ENCODE measurements at regions not wholly inside any gene's neighbourhood (a gene's known extent, or its start where the extent isn't known, plus 50 kb on each side); places are given as distances from the start of the nearest gene placed in this dataset.

GRCh38 chr1:14494911-14495310 lies 103.6 kb upstream of the KAZN start:
- intact Hi-C loops (cut with micrococcal nuclease), result no loop called here
- no peak for DNase-seq
- H3K4me3 ChIP-seq, result no peak overlapping the region
- no peaks in the 10 kb centered on the region for H3K4me1 ChIP-seq
- TF ChIP-seq CTCF (IDR thresholded peaks at IDR 0.05; ENCODE audit: borderline replicate concordance), result no peak
- H3K27ac ChIP-seq (replicated peaks), result no peak overlapping the region
- H3K36me3 ChIP-seq, result no peaks in the 10 kb centered on the region
- peaks cover 69% of the 10 kb centered on the region for H3K27me3 ChIP-seq (ENCODE audit: low read depth)
- no peaks in the 10 kb centered on the region for H3K9me3 ChIP-seq (replicated peaks)

GRCh38 chr1:14495381-14495780 lies 103.1 kb upstream of the KAZN start:
- Histone ChIP-seq H3K27me3 (ENCODE audit: low read depth) (peaks cover 70% of the 10 kb centered on the region), H3K4me3 (no peak overlapping the region), H3K36me3 (no peaks in the 10 kb centered on the region), H3K27ac (replicated peaks) (no peak overlapping the region), H3K4me1 (no peaks in the 10 kb centered on the region), H3K9me3 (replicated peaks) (no peaks in the 10 kb centered on the region)
- intact Hi-C loops (cut with micrococcal nuclease), result no loop called here
- DNase-seq, result no peak
- no peak for TF ChIP-seq CTCF (IDR thresholded peaks at IDR 0.05; ENCODE audit: borderline replicate concordance)

- intact Hi-C loops (cut with micrococcal nuclease), result no loop called here
- H3K9me3 ChIP-seq (replicated peaks), result no peaks in the 10 kb centered on the region
- no peak overlapping the region for H3K4me3 ChIP-seq
- H3K27me3 ChIP-seq (ENCODE audit: low read depth), result peaks cover 71% of the 10 kb centered on the region
- TF ChIP-seq CTCF (IDR thresholded peaks at IDR 0.05; ENCODE audit: borderline replicate concordance), result no peak
- H3K27ac ChIP-seq (replicated peaks), result no peak overlapping the region
- DNase-seq, result no peak
- H3K4me1 ChIP-seq, result no peaks in the 10 kb centered on the region
- no peaks in the 10 kb centered on the region for H3K36me3 ChIP-seq
These were observed 102.5 kb upstream of the KAZN start for GRCh38 chr1:14495996-14496395.

GRCh38 chr1:14498839-14499238 lies 99.6 kb upstream of the KAZN start:
- no peaks in the 10 kb centered on the region for H3K36me3 ChIP-seq
- H3K27ac ChIP-seq (replicated peaks), result no peak overlapping the region
- no peak for DNase-seq
- no peak overlapping the region for H3K4me3 ChIP-seq
- H3K4me1 ChIP-seq, result no peaks in the 10 kb centered on the region
- H3K27me3 ChIP-seq (ENCODE audit: low read depth), result peaks cover 72% of the 10 kb centered on the region
- intact Hi-C loops (cut with micrococcal nuclease), result no loop called here
- no peaks in the 10 kb centered on the region for H3K9me3 ChIP-seq (replicated peaks)
- TF ChIP-seq CTCF (IDR thresholded peaks at IDR 0.05; ENCODE audit: borderline replicate concordance), result no peak

- Histone ChIP-seq H3K4me1 (no peaks in the 10 kb centered on the region), H3K4me3 (no peak overlapping the region), H3K9me3 (replicated peaks) (no peaks in the 10 kb centered on the region), H3K27me3 (ENCODE audit: low read depth) (peaks cover 71% of the 10 kb centered on the region), H3K27ac (replicated peaks) (no peak overlapping the region), H3K36me3 (no peaks in the 10 kb centered on the region)
- intact Hi-C loops (cut with micrococcal nuclease), result no loop called here
- DNase-seq, result no peak
- TF ChIP-seq CTCF (IDR thresholded peaks at IDR 0.05; ENCODE audit: borderline replicate concordance), result no peak
These were observed 99.0 kb upstream of the KAZN start for GRCh38 chr1:14499312-14500040.

Measured in left ventricle myocardium inferior (tissue), 1 donor.